ENCODE measurements at regions not wholly inside any gene's neighbourhood (a gene's known extent, or its start where the extent isn't known, plus 50 kb on each side); places are given as distances from the start of the nearest gene placed in this dataset.

- TF ChIP-seq, protein P1, sequence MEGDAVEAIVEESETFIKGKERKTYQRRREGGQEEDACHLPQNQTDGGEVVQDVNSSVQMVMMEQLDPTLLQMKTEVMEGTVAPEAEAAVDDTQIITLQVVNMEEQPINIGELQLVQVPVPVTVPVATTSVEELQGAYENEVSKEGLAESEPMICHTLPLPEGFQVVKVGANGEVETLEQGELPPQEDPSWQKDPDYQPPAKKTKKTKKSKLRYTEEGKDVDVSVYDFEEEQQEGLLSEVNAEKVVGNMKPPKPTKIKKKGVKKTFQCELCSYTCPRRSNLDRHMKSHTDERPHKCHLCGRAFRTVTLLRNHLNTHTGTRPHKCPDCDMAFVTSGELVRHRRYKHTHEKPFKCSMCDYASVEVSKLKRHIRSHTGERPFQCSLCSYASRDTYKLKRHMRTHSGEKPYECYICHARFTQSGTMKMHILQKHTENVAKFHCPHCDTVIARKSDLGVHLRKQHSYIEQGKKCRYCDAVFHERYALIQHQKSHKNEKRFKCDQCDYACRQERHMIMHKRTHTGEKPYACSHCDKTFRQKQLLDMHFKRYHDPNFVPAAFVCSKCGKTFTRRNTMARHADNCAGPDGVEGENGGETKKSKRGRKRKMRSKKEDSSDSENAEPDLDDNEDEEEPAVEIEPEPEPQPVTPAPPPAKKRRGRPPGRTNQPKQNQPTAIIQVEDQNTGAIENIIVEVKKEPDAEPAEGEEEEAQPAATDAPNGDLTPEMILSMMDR (IDR thresholded peaks at IDR 0.05), result no peak
- TF ChIP-seq POLR2A (IDR thresholded peaks at IDR 0.05), result no peak
These were observed 200.4 kb downstream of the TEX13C start for GRCh38 chrX:125520029-125520428.

Data from heart left ventricle (tissue), 13 donors.